ENCODE measurements at regions not wholly inside any gene's neighbourhood (a gene's known extent, or its start where the extent isn't known, plus 50 kb on each side); places are given as distances from the start of the nearest gene placed in this dataset.

- no peak overlapping the region for H2AFZ ChIP-seq (ENCODE audit: control insufficient read depth, low read length)
- no peaks in the 10 kb centered on the region for H3K36me3 ChIP-seq (ENCODE audit: control insufficient read depth in 2 of 2, extremely low read depth in 1 of 2, insufficient read depth in 2 of 2, low read length in 2 of 2)
- TF ChIP-seq EZH2 (IDR thresholded peaks at IDR 0.05; ENCODE audit: low read length) = no peak
- TF ChIP-seq, protein P1, sequence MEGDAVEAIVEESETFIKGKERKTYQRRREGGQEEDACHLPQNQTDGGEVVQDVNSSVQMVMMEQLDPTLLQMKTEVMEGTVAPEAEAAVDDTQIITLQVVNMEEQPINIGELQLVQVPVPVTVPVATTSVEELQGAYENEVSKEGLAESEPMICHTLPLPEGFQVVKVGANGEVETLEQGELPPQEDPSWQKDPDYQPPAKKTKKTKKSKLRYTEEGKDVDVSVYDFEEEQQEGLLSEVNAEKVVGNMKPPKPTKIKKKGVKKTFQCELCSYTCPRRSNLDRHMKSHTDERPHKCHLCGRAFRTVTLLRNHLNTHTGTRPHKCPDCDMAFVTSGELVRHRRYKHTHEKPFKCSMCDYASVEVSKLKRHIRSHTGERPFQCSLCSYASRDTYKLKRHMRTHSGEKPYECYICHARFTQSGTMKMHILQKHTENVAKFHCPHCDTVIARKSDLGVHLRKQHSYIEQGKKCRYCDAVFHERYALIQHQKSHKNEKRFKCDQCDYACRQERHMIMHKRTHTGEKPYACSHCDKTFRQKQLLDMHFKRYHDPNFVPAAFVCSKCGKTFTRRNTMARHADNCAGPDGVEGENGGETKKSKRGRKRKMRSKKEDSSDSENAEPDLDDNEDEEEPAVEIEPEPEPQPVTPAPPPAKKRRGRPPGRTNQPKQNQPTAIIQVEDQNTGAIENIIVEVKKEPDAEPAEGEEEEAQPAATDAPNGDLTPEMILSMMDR (optimal IDR thresholded peaks at IDR 0.05 in 1 of 3, IDR thresholded peaks at IDR 0.05 in 1 of 3, conservative IDR thresholded peaks at IDR 0.05 in 1 of 3; ENCODE audit: extremely low read depth in 1 of 3, insufficient read depth in 2 of 3, low read length in 3 of 3) = no peak
- H3K27me3 ChIP-seq (ENCODE audit: control insufficient read depth, extremely low read depth, insufficient read depth, low read length) = no peaks in the 10 kb centered on the region
- no peaks in the 10 kb centered on the region for H3K9me3 ChIP-seq (ENCODE audit: control insufficient read depth, low read depth, low read length)
- no peaks in the 10 kb centered on the region for H4K20me1 ChIP-seq (ENCODE audit: control insufficient read depth, extremely low read depth, insufficient read depth, low read length)
- DNase-seq (ENCODE audit: low read depth, low spot score) = no peak
- dilution Hi-C loops (cut with MboI; ENCODE audit: extremely low pct_ligation_motif_present, low sequenced_read_pairs) = no loop called here
- H3K9ac ChIP-seq (ENCODE audit: control insufficient read depth, extremely low read depth, insufficient read depth, low read length) = no peak overlapping the region
- FAIRE-seq = no peak
- no peak overlapping the region for H3K4me2 ChIP-seq (ENCODE audit: control insufficient read depth, extremely low read depth, insufficient read depth, low read depth, low read length)
- H3K4me3 ChIP-seq (ENCODE audit: control insufficient read depth in 2 of 3, extremely low read depth in 1 of 3, insufficient read depth in 2 of 3, low read depth in 1 of 3, low read length in 3 of 3) = no peak overlapping the region
- no peak overlapping the region for H3K27ac ChIP-seq (ENCODE audit: control insufficient read depth, insufficient read depth, low read length)
- no peaks in the 10 kb centered on the region for H3K4me1 ChIP-seq (ENCODE audit: control insufficient read depth, extremely low read depth, insufficient read depth, low read length)
- no peaks in the 10 kb centered on the region for H3K9me1 ChIP-seq (ENCODE audit: control insufficient read depth, extremely low read depth, insufficient read depth, low read length)
- no peaks in the 10 kb centered on the region for H3K79me2 ChIP-seq (ENCODE audit: control insufficient read depth, insufficient read depth, low read length)
Measured at GRCh38 chr5:145233461-145233860, 601.7 kb downstream of the PRELID2 start.

DNA sequence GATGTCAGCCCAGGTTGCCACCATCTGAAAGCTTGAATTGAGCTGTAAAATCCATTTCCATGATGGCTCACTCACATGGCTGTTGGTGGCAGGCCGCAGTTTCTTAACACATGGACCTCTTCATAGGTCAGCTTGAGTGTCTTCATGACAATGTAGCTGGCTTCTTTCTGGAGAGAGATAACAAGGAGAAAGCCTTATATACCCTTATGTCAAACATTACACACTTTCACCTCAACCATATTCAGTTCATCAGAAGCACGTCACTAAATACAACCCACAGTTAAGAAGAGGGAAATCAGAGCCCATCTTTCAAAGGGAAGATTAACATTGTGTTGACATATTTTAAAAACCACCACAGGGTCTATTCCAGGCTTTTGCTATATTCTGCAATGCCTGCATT, 604.4 kb downstream of the PRELID2 start:
- H3K4me1 ChIP-seq (ENCODE audit: control insufficient read depth, extremely low read depth, insufficient read depth, low read length) = no peaks in the 10 kb centered on the region
- H4K20me1 ChIP-seq (ENCODE audit: control insufficient read depth, extremely low read depth, insufficient read depth, low read length) = no peaks in the 10 kb centered on the region
- FAIRE-seq = no peak

More for the DNA sequence above, 604.4 kb downstream of the PRELID2 start:
- Histone ChIP-seq H3K4me2 (ENCODE audit: control insufficient read depth, extremely low read depth, insufficient read depth, low read depth, low read length) (no peak overlapping the region), H3K27ac (ENCODE audit: control insufficient read depth, insufficient read depth, low read length) (no peak overlapping the region), H3K36me3 (ENCODE audit: control insufficient read depth in 2 of 2, extremely low read depth in 1 of 2, insufficient read depth in 2 of 2, low read length in 2 of 2) (no peaks in the 10 kb centered on the region), H3K4me3 (ENCODE audit: control insufficient read depth in 2 of 3, extremely low read depth in 1 of 3, insufficient read depth in 2 of 3, low read depth in 1 of 3, low read length in 3 of 3) (no peak overlapping the region), H3K9ac (ENCODE audit: control insufficient read depth, extremely low read depth, insufficient read depth, low read length) (no peak overlapping the region), H2AFZ (ENCODE audit: control insufficient read depth, low read length) (no peak overlapping the region), H3K9me1 (ENCODE audit: control insufficient read depth, extremely low read depth, insufficient read depth, low read length) (no peaks in the 10 kb centered on the region), H3K79me2 (ENCODE audit: control insufficient read depth, insufficient read depth, low read length) (no peaks in the 10 kb centered on the region), H3K27me3 (ENCODE audit: control insufficient read depth, extremely low read depth, insufficient read depth, low read length) (no peaks in the 10 kb centered on the region), H3K9me3 (ENCODE audit: control insufficient read depth, low read depth, low read length) (no peaks in the 10 kb centered on the region)
- DNase-seq (ENCODE audit: low read depth, low spot score) = no peak
- TF ChIP-seq EZH2 (IDR thresholded peaks at IDR 0.05; ENCODE audit: low read length) = no peak
- TF ChIP-seq, protein P1 (optimal IDR thresholded peaks at IDR 0.05 in 1 of 3, IDR thresholded peaks at IDR 0.05 in 1 of 3, conservative IDR thresholded peaks at IDR 0.05 in 1 of 3; ENCODE audit: extremely low read depth in 1 of 3, insufficient read depth in 2 of 3, low read length in 3 of 3) = no peak
- dilution Hi-C loops (cut with MboI; ENCODE audit: extremely low pct_ligation_motif_present, low sequenced_read_pairs) = no loop called here

Measured in keratinocyte (primary cell).